K562 (cell line): ENCODE measurements at regions not wholly inside any gene's neighbourhood (a gene's known extent, or its start where the extent isn't known, plus 50 kb on each side); places are given as distances from the start of the nearest gene placed in this dataset.

Experiments
- ATAC-seq: fragments of 200-7000 bp; cut with Tn5 transposase; 3 replicates; pipeline ENCODE4 v1.9.1; 2020; ENCODE audit warnings: moderate library complexity
- BruUV-seq: library from RNA; stranded (reverse); fragments of 400-500 nt; replicated peaks from 2 replicates; lab custom pipeline; 2021; lab: Mats Ljungman, UMichigan
- CTCF ChIA-PET: fragments of 300-600 bp; formaldehyde crosslinking; extraction: SDS; loops from one replicate; lab custom pipeline; 2021; ENCODE audit warnings: low intra/inter-chr PET ratio; lab: Yijun Ruan, JAX
- POLR2A ChIA-PET: fragments of 300-600, 350-650 bp; sonication (Branson Sonifier 250); formaldehyde crosslinking; extraction: SDS; loops from one replicate; lab custom pipeline; 2021; ENCODE audit warnings: antibody characterized with exemption, inconsistent platforms; lab: Yijun Ruan, JAX
- DNase-seq, 4 experiments: peaks; one replicate each; pipeline versions ENCODE4 v3.0.0 to v3.0.0-alpha.2; 2011 to 2018; ENCODE audit warnings: low spot score in 3 of 4, mixed read lengths in 3 of 4; ENCODE audit errors: extremely low read depth in 1 of 4
- FAIRE-seq: peaks from 2 replicates; lab custom pipeline; 2011; peaks lifted over from hg19 to GRCh38; lab: Jason Lieb, UNC
- H2AFZ ChIP-seq: 2 replicates; pipeline ENCODE4 v1.6.0; 2011; ENCODE audit warnings: low read depth, low read length, control low read depth, inconsistent platforms
- H3K27ac ChIP-seq: fragments of 200-600 bp; 3 replicates; pipeline ENCODE4 v1.8.0; 2011; ENCODE audit warnings: low read depth, mild to moderate bottlenecking, control low read depth, inconsistent platforms, low read length, moderate library complexity, mixed read lengths; ENCODE audit errors: extremely low read depth
- H3K27me3 ChIP-seq, 2 experiments: fragments of 300-600 bp in 1 of 2; 2 replicates in 1 of 2; 3 replicates in 1 of 2; pipeline versions ENCODE4 v1.6.0 to v1.8.0; 2011; ENCODE audit warnings: inconsistent platforms in 2 of 2, low read length in 2 of 2, mild to moderate bottlenecking in 1 of 2, mixed read lengths in 1 of 2, moderate library complexity in 1 of 2; ENCODE audit not compliant: control insufficient read depth in 2 of 2, insufficient read depth in 2 of 2
- H3K36me3 ChIP-seq: fragments of 300-600 bp; 3 replicates; pipeline ENCODE4 v1.8.0; 2011; ENCODE audit warnings: mild to moderate bottlenecking, low read length, inconsistent platforms; ENCODE audit not compliant: control insufficient read depth, insufficient read depth
- H3K4me1 ChIP-seq, 2 experiments: fragments of 200-600 bp in 1 of 2; replicated peaks in 1 of 2; 2 replicates in 1 of 2; 3 replicates in 1 of 2; pipeline versions ENCODE4 v1.5.1 to v1.8.0; 2011; ENCODE audit warnings: inconsistent platforms in 2 of 2, low read length in 2 of 2, mild to moderate bottlenecking in 1 of 2, mixed read lengths in 1 of 2, moderate library complexity in 1 of 2; ENCODE audit not compliant: control insufficient read depth in 2 of 2, insufficient read depth in 2 of 2
- H3K4me2 ChIP-seq: 2 replicates; pipeline ENCODE4 v1.6.1; 2011; ENCODE audit warnings: low read length, control low read depth, inconsistent platforms, mixed read lengths; ENCODE audit not compliant: insufficient read depth
- H3K4me3 ChIP-seq: fragments of 200-600 bp; sonication (generic), shearing (Covaris generic); 2 replicates; pipeline ENCODE4 v1.5.1; 2016; ENCODE audit warnings: control low read depth, inconsistent platforms
- H3K79me2 ChIP-seq: fragments of 200-600 bp; 3 replicates; pipeline ENCODE4 v1.8.0; 2011; ENCODE audit warnings: low read length, inconsistent platforms; ENCODE audit not compliant: control insufficient read depth, insufficient read depth
- H3K9ac ChIP-seq, 2 experiments: 2 replicates each; pipeline versions ENCODE4 v1.6.0 to v1.6.1; 2011; ENCODE audit warnings: low read depth in 2 of 2, low read length in 2 of 2, control low read depth in 1 of 2, inconsistent platforms in 1 of 2, mild to moderate bottlenecking in 1 of 2, mixed read lengths in 1 of 2; ENCODE audit not compliant: insufficient read depth in 1 of 2
- H3K9me1 ChIP-seq: one replicate; pipeline ENCODE4 v1.6.0; 2011; ENCODE audit warnings: inconsistent platforms, mild to moderate bottlenecking, low read length, moderate library complexity; ENCODE audit not compliant: control insufficient read depth, insufficient read depth
- H3K9me3 ChIP-seq: replicated peaks from 2 replicates; pipeline ENCODE4 v1.5.1; 2011; ENCODE audit warnings: low read depth, low read length, inconsistent platforms; ENCODE audit not compliant: control insufficient read depth, insufficient read depth
- H4K20me1 ChIP-seq: replicated peaks from 2 replicates; pipeline ENCODE4 v1.6.1; 2011; ENCODE audit warnings: low read length, inconsistent platforms, mixed read lengths; ENCODE audit not compliant: control insufficient read depth, insufficient read depth
- CHD4 ChIP-seq: fragments of 200-600 bp; sonication (generic); IDR thresholded peaks from 3 replicates; pipeline ENCODE4 v1.6.1; 2012; ENCODE audit warnings: low read depth, mild to moderate bottlenecking, mixed read lengths, low read length, inconsistent platforms; ENCODE audit not compliant: insufficient read depth, insufficient replicate concordance, poor library complexity, severe bottlenecking
- EP300 ChIP-seq: IDR thresholded peaks from 2 replicates; pipeline ENCODE4 v1.6.1; 2012; ENCODE audit warnings: low read length, improper control_type of control experiment
- POLR2G ChIP-seq: fragments of 200-400 bp; formaldehyde crosslinking; IDR thresholded peaks from 2 replicates; pipeline ENCODE4 v1.6.1; 2017; ENCODE audit warnings: low read depth, mild to moderate bottlenecking, antibody characterized with exemption, low read length, moderate library complexity
- RFX1 ChIP-seq: fragments of 450-650 bp; IDR thresholded peaks from 2 replicates; pipeline ENCODE4 v1.6.1; 2016; ENCODE audit warnings: mild to moderate bottlenecking, moderate library complexity
- WGBS: fragments of 100-300 bp; shearing (Covaris generic); methylation state at CpG from one replicate; pipeline ENCODE4 v1.1.6; 2016; ENCODE audit warnings: low coverage, mixed read lengths; ENCODE audit not compliant: insufficient coverage; ENCODE audit errors: missing lambda C conversion rate; 5-methylcytosine and 5-hydroxymethylcytosine counted together
- in situ Hi-C: fragments of 300-500 bp; cut with MboI; formaldehyde crosslinking; loops from 4 replicates; pipeline ENCODE4 v1.15.0; 2018; ENCODE audit warnings: inconsistent platforms, mixed read lengths
- intact Hi-C: fragments of 100-400 bp; cut with micrococcal nuclease; formaldehyde crosslinking; loops from 2 replicates; pipeline ENCODE4 v1.14.2; 2022
- TF ChIP-seq, protein P1 (sequence below): fragments of 200-400 bp; formaldehyde crosslinking; IDR thresholded peaks from 2 replicates; pipeline ENCODE4 v1.6.1; 2017; ENCODE audit warnings: mild to moderate bottlenecking, low read depth, low read length, moderate library complexity
- TF ChIP-seq, protein P2 (sequence below): fragments of 250-450 bp; sonication (Bioruptor Pico); IDR thresholded peaks from 2 replicates; pipeline ENCODE4 v1.5.1; 2021; ENCODE audit warnings: mild to moderate bottlenecking
- TF ChIP-seq, protein P3 (sequence below): fragments of 250-450 bp; sonication (Bioruptor Pico); IDR thresholded peaks from 2 replicates; pipeline ENCODE4 v1.8.0; 2021; ENCODE audit warnings: moderate library complexity, mild to moderate bottlenecking, inconsistent platforms

DNA sequence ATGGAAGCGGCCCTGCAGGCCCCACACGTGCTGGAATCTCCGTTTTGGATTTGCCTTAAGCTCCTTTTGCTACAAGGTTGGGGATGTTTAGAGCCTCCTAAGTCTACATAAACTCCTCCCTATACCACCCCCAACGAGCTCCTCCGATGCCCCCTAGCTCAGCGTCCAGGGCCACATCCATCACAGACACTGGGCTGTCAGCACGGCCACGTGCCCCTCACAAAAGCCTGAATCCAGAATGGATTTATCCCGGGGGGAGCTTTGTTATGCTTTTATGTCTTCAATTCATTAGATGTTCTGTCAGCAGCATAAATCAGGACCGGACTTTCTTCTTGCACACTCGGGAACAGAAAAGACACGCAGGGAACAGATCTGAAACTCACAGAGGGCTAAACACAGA lies 52.6 kb upstream of the CD82 start:
- Histone ChIP-seq H2AFZ (no peak overlapping the region), H4K20me1 (no peaks in the 10 kb centered on the region), H3K9me3 (no peaks in the 10 kb centered on the region), H3K9me1 (no peaks in the 10 kb centered on the region), H3K27me3 (no peaks in the 10 kb centered on the region), H3K9ac (no peak overlapping the region), H3K79me2 (no peaks in the 10 kb centered on the region), H3K4me1 (no peaks in the 10 kb centered on the region; a peak in 1 of 5 replicates), H3K4me3 (no peak overlapping the region), H3K4me2 (no peak overlapping the region), H3K36me3 (no peaks in the 10 kb centered on the region), H3K27ac (no peak overlapping the region)
- ATAC-seq (no peak), FAIRE-seq (no peak), DNase-seq (no peak)
- BruUV-seq, result no TSS peak
- in situ Hi-C loops (no loop called here), intact Hi-C loops (no loop called here)
- ChIA-PET CTCF (no interaction called here), POLR2A (interaction anchor here (0.5 to 0.7 kb wide), 3 partner anchors 11 to 364 kb away, joined by 3 to 4 read pairs (median 4); no protein-coding TSS in a partner anchor)
- TF ChIP-seq POLR2G (no peak), EP300 (no peak), CHD4 (no peak), RFX1 (no peak)
- TF ChIP-seq, protein P1, sequence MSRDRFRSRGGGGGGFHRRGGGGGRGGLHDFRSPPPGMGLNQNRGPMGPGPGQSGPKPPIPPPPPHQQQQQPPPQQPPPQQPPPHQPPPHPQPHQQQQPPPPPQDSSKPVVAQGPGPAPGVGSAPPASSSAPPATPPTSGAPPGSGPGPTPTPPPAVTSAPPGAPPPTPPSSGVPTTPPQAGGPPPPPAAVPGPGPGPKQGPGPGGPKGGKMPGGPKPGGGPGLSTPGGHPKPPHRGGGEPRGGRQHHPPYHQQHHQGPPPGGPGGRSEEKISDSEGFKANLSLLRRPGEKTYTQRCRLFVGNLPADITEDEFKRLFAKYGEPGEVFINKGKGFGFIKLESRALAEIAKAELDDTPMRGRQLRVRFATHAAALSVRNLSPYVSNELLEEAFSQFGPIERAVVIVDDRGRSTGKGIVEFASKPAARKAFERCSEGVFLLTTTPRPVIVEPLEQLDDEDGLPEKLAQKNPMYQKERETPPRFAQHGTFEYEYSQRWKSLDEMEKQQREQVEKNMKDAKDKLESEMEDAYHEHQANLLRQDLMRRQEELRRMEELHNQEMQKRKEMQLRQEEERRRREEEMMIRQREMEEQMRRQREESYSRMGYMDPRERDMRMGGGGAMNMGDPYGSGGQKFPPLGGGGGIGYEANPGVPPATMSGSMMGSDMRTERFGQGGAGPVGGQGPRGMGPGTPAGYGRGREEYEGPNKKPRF, result no peak
- TF ChIP-seq, protein P2, sequence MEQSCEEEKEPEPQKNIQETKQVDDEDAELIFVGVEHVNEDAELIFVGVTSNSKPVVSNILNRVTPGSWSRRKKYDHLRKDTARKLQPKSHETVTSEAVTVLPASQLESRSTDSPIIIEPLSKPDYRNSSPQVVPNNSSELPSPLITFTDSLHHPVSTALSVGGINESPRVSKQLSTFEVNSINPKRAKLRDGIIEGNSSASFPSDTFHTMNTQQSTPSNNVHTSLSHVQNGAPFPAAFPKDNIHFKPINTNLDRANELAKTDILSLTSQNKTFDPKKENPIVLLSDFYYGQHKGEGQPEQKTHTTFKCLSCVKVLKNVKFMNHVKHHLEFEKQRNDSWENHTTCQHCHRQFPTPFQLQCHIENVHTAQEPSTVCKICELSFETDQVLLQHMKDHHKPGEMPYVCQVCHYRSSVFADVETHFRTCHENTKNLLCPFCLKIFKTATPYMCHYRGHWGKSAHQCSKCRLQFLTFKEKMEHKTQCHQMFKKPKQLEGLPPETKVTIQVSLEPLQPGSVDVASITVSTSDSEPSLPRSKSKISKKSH (CRISPR knock-in tag), result no peak
- TF ChIP-seq, protein P3, sequence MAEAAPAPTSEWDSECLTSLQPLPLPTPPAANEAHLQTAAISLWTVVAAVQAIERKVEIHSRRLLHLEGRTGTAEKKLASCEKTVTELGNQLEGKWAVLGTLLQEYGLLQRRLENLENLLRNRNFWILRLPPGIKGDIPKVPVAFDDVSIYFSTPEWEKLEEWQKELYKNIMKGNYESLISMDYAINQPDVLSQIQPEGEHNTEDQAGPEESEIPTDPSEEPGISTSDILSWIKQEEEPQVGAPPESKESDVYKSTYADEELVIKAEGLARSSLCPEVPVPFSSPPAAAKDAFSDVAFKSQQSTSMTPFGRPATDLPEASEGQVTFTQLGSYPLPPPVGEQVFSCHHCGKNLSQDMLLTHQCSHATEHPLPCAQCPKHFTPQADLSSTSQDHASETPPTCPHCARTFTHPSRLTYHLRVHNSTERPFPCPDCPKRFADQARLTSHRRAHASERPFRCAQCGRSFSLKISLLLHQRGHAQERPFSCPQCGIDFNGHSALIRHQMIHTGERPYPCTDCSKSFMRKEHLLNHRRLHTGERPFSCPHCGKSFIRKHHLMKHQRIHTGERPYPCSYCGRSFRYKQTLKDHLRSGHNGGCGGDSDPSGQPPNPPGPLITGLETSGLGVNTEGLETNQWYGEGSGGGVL, result no peak
- WGBS, result 20% methylated on average over 12 of the region's 12 CpGs
